Smooth muscle cell (in vitro differentiated cells): ENCODE measurements at regions not wholly inside any gene's neighbourhood (a gene's known extent, or its start where the extent isn't known, plus 50 kb on each side); places are given as distances from the start of the nearest gene placed in this dataset.

ENCODE experiments used
- DNase-seq: peaks from one replicate; lab custom pipeline; 2025; ENCODE audit not compliant: unreplicated experiment; lab: John Stamatoyannopoulos, UW
- H2AFZ ChIP-seq: fragments of 200-600 bp; sonication (generic); 2 replicates; pipeline ENCODE4 v1.6.0; 2016; ENCODE audit warnings: antibody characterized with exemption, low read depth, mild to moderate bottlenecking
- H3F3A ChIP-seq: fragments of 200-600 bp; sonication (generic); 2 replicates; pipeline ENCODE4 v1.6.0; 2017; ENCODE audit warnings: antibody characterized with exemption, low read depth
- H3K27ac ChIP-seq: fragments of 200-600 bp; sonication (generic); 2 replicates; pipeline ENCODE4 v1.5.1; 2016; ENCODE audit warnings: low read depth, mild to moderate bottlenecking
- H3K27me3 ChIP-seq: fragments of 200-600 bp; sonication (generic); 2 replicates; pipeline ENCODE4 v1.6.1; 2016; ENCODE audit warnings: low read depth, mild to moderate bottlenecking
- H3K36me3 ChIP-seq: fragments of 200-600 bp; sonication (generic); 2 replicates; pipeline ENCODE4 v1.5.1; 2016; ENCODE audit warnings: low read depth
- H3K4me1 ChIP-seq: fragments of 200-600 bp; sonication (generic); 2 replicates; pipeline ENCODE4 v1.5.1; 2016; ENCODE audit warnings: low read depth
- H3K4me2 ChIP-seq: fragments of 200-600 bp; sonication (generic); 2 replicates; pipeline ENCODE4 v1.6.0; 2016; ENCODE audit warnings: mild to moderate bottlenecking
- H3K4me3 ChIP-seq: fragments of 200-600 bp; sonication (generic); 2 replicates; pipeline ENCODE4 v1.5.1; 2016; ENCODE audit warnings: mild to moderate bottlenecking
- H3K79me2 ChIP-seq: fragments of 200-600 bp; sonication (generic); 2 replicates; pipeline ENCODE4 v1.6.0; 2016; ENCODE audit warnings: low read depth, mild to moderate bottlenecking
- H3K9ac ChIP-seq: fragments of 200-600 bp; sonication (generic); 2 replicates; pipeline ENCODE4 v1.6.0; 2016; ENCODE audit warnings: low read depth
- H3K9me3 ChIP-seq: fragments of 200-600 bp; sonication (generic); replicated peaks from 2 replicates; pipeline ENCODE4 v1.5.1; 2016; ENCODE audit warnings: low read depth
- H4K20me1 ChIP-seq: fragments of 200-600 bp; sonication (generic); 2 replicates; pipeline ENCODE4 v1.6.0; 2016; ENCODE audit warnings: low read depth
- CTCF ChIP-seq: fragments of 200-600 bp; sonication (generic); IDR thresholded peaks from 2 replicates; pipeline ENCODE4 v1.5.1; 2017; ENCODE audit warnings: borderline replicate concordance, mild to moderate bottlenecking, antibody characterized with exemption; ENCODE audit not compliant: insufficient read depth, poor library complexity, severe bottlenecking
- WGBS: methylation state at CpG from one replicate; pipeline ENCODE4 v1.1.7; 2016; ENCODE audit warnings: low lambda C conversion rate; 5-methylcytosine and 5-hydroxymethylcytosine counted together

DNA sequence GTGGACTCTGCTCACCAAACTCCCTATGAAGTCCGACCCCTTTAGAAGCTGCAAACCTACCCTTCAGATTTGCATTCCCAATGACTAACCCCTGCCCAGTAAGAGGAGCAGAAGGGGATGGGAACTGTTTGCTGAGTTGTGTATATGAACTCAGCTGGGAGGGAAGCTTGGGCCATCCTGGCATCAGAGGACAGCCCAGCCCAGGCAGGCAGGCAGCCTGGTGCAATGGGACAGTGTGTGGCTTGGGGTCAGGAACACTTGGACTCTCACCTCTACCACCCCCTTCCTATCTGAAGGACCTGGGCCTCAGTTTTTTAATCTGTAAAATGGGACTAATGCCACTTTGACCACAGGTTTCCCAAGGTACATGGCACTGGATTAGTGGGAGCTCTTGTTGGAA is 147.4 kb upstream of the GPR26 start:
- Histone ChIP-seq H3K27me3 (no peaks in the 10 kb centered on the region), H2AFZ (no peak overlapping the region), H3K27ac (no peak overlapping the region), H4K20me1 (no peaks in the 10 kb centered on the region), H3K4me3 (no peak overlapping the region), H3K4me2 (no peak overlapping the region), H3K79me2 (no peaks in the 10 kb centered on the region), H3F3A (no peaks in the 10 kb centered on the region), H3K4me1 (peaks cover 10% of the 10 kb centered on the region), H3K36me3 (no peaks in the 10 kb centered on the region), H3K9me3 (no peaks in the 10 kb centered on the region), H3K9ac (no peak overlapping the region)
- no peak for DNase-seq
- 89% methylated on average over 1 of the region's 1 CpG for WGBS
- no peak for TF ChIP-seq CTCF

GRCh38 chr10:123519861-123520260 is 146.3 kb upstream of the GPR26 start:
- no peak overlapping the region for H2AFZ ChIP-seq
- peaks cover 3% of the 10 kb centered on the region for H3K4me1 ChIP-seq
- DNase-seq, result no peak
- no peaks in the 10 kb centered on the region for H3K36me3 ChIP-seq
- no peak overlapping the region for H3K4me2 ChIP-seq
- H3K9ac ChIP-seq, result no peak overlapping the region
- no peaks in the 10 kb centered on the region for H3K27me3 ChIP-seq
- no peaks in the 10 kb centered on the region for H3K9me3 ChIP-seq
- 89% methylated on average over 6 of the region's 6 CpGs for WGBS
- H3K4me3 ChIP-seq, result no peak overlapping the region
- TF ChIP-seq CTCF, result no peak
- H3K27ac ChIP-seq, result no peak overlapping the region
- no peaks in the 10 kb centered on the region for H3F3A ChIP-seq
- no peaks in the 10 kb centered on the region for H4K20me1 ChIP-seq
- no peaks in the 10 kb centered on the region for H3K79me2 ChIP-seq

GRCh38 chr10:123521076-123521475 is 145.1 kb upstream of the GPR26 start:
- DNase-seq, result no peak
- H3K27me3 ChIP-seq, result no peaks in the 10 kb centered on the region
- peaks cover 3% of the 10 kb centered on the region for H3K4me1 ChIP-seq
- no peak overlapping the region for H3K4me3 ChIP-seq
- no peak overlapping the region for H2AFZ ChIP-seq
- TF ChIP-seq CTCF, result no peak
- WGBS, result 82% methylated on average over 3 of the region's 3 CpGs
- no peaks in the 10 kb centered on the region for H4K20me1 ChIP-seq
- no peaks in the 10 kb centered on the region for H3K36me3 ChIP-seq
- H3K4me2 ChIP-seq, result no peak overlapping the region
- no peak overlapping the region for H3K9ac ChIP-seq
- no peaks in the 10 kb centered on the region for H3K79me2 ChIP-seq
- H3F3A ChIP-seq, result no peaks in the 10 kb centered on the region
- no peak overlapping the region for H3K27ac ChIP-seq
- H3K9me3 ChIP-seq, result no peaks in the 10 kb centered on the region

DNA sequence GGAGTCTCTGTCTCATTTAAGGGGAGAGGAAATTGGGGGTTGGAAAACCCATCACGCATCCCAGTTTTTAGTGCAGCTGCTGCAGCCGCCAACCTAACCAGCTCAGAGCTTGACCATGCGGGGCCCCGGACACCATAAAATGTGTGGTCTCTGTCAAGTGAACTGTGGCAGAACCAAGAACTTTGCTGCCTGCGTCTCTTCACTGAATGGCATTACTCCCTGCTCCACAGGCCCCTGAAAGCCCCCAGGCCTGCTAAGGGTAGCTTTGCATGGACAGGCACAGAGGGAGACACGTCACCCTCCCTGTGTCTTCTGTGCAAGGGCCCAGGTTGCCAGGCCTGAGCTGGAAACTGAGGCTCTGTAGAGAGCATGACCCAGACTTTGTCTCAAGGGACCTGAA is 144.6 kb upstream of the GPR26 start:
- no peak for TF ChIP-seq CTCF
- H3K4me2 ChIP-seq, result no peak overlapping the region
- no peak overlapping the region for H3K4me3 ChIP-seq
- no peak overlapping the region for H3K9ac ChIP-seq
- no peaks in the 10 kb centered on the region for H3K27me3 ChIP-seq
- H3K79me2 ChIP-seq, result no peaks in the 10 kb centered on the region
- H3F3A ChIP-seq, result no peaks in the 10 kb centered on the region
- no peak for DNase-seq
- H3K9me3 ChIP-seq, result no peaks in the 10 kb centered on the region
- H2AFZ ChIP-seq, result no peak overlapping the region
- H3K4me1 ChIP-seq, result peaks cover 3% of the 10 kb centered on the region
- no peaks in the 10 kb centered on the region for H3K36me3 ChIP-seq
- H3K27ac ChIP-seq, result no peak overlapping the region
- no peaks in the 10 kb centered on the region for H4K20me1 ChIP-seq
- 70% methylated on average over 6 of the region's 6 CpGs for WGBS
